ENCODE measurements at regions not wholly inside any gene's neighbourhood (a gene's known extent, or its start where the extent isn't known, plus 50 kb on each side); places are given as distances from the start of the nearest gene placed in this dataset.

- TF ChIP-seq ZNF274 (IDR thresholded peaks at IDR 0.05; ENCODE audit: low read depth, low read length) = no peak
- no peak for TF ChIP-seq SUZ12 (IDR thresholded peaks at IDR 0.05; ENCODE audit: extremely low read depth, insufficient read depth, insufficient read length)
- no peak for TF ChIP-seq YY1 (IDR thresholded peaks at IDR 0.05; ENCODE audit: insufficient read depth, insufficient read length)
Observed at GRCh38 chr2:221653182-221653581, 81.1 kb upstream of the EPHA4 start.
